ENCODE measurements at regions not wholly inside any gene's neighbourhood (a gene's known extent, or its start where the extent isn't known, plus 50 kb on each side); places are given as distances from the start of the nearest gene placed in this dataset.

DNA sequence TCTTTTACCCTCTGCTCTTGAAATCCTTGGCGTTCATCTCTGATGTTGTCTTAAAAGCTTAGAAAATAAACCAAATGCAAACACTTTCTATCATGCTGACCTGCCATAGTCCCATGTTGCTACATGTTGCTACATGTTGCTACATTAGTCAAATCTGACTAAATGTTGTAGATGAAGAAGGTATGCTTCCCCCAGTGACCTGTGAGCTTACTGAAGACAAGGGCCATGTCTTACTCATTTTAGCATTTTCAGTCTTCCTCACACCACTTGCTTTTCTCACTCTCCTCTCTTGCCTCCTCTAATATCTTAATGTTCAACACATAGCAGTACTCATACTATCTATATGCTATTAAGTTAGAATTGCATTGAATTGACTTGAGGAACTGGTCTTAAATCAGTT is 346.4 kb upstream of the MTNR1B start:
- DNase-seq (ENCODE audit: extremely low spot score): no peak
- ChIA-PET POLR2A (interaction anchor here (0.7 kb wide), 1 partner anchor 20 kb away, joined by 3 read pairs; no protein-coding TSS in a partner anchor), CTCF (no interaction called here)
- TF ChIP-seq NFRKB (IDR thresholded peaks at IDR 0.05) (no peak), SP1 (IDR thresholded peaks at IDR 0.05) (no peak), ZNF384 (IDR thresholded peaks at IDR 0.05) (no peak), ARNT (IDR thresholded peaks at IDR 0.05) (no peak), FOXM1 (IDR thresholded peaks at IDR 0.05; ENCODE audit: borderline replicate concordance) (no peak), BHLHE40 (IDR thresholded peaks at IDR 0.05; ENCODE audit: borderline replicate concordance) (no peak), LEF1 (IDR thresholded peaks at IDR 0.05; ENCODE audit: borderline replicate concordance) (no peak), TARDBP (IDR thresholded peaks at IDR 0.05) (no peak), FOXA1 (IDR thresholded peaks at IDR 0.05) (no peak), HDGF (IDR thresholded peaks at IDR 0.05; ENCODE audit: borderline replicate concordance) (no peak), L3MBTL2 (conservative IDR thresholded peaks at IDR 0.05) (no peak)
- TF ChIP-seq, protein P1, sequence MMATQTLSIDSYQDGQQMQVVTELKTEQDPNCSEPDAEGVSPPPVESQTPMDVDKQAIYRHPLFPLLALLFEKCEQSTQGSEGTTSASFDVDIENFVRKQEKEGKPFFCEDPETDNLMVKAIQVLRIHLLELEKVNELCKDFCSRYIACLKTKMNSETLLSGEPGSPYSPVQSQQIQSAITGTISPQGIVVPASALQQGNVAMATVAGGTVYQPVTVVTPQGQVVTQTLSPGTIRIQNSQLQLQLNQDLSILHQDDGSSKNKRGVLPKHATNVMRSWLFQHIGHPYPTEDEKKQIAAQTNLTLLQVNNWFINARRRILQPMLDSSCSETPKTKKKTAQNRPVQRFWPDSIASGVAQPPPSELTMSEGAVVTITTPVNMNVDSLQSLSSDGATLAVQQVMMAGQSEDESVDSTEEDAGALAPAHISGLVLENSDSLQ (IDR thresholded peaks at IDR 0.05): no peak

DNA sequence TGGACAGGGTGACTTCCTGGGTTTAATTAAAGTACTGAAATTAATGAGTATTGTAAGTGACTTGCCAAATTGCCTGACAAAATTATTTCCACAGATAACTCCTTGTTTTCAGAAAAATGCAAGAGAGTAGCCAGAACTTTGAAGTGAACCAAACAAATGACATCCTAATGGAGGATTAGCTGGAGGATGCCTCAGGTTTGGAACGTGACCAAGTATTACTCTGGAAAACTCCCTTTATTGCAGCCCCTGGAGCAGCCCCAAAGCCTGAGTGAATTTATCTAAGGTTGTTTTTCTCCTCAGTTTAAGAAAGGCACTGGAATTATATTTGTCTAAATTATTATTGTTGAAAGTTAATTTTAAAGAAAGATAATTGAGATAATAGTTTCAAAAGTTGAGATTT is 343.6 kb upstream of the MTNR1B start:
- TF ChIP-seq, protein P1 (IDR thresholded peaks at IDR 0.05): no peak
- no peak for TF ChIP-seq SUZ12 (IDR thresholded peaks at IDR 0.05)
- TF ChIP-seq SP1 (IDR thresholded peaks at IDR 0.05): no peak
- no peak for TF ChIP-seq ZNF384 (IDR thresholded peaks at IDR 0.05)
- TF ChIP-seq FOXK2 (IDR thresholded peaks at IDR 0.05): no peak
- TF ChIP-seq BHLHE40 (IDR thresholded peaks at IDR 0.05; ENCODE audit: borderline replicate concordance): no peak
- no peak for TF ChIP-seq FOXA1 (IDR thresholded peaks at IDR 0.05)
- ChIA-PET CTCF (no interaction called here), POLR2A (no interaction called here)
- DNase-seq (ENCODE audit: extremely low spot score): no peak

DNA sequence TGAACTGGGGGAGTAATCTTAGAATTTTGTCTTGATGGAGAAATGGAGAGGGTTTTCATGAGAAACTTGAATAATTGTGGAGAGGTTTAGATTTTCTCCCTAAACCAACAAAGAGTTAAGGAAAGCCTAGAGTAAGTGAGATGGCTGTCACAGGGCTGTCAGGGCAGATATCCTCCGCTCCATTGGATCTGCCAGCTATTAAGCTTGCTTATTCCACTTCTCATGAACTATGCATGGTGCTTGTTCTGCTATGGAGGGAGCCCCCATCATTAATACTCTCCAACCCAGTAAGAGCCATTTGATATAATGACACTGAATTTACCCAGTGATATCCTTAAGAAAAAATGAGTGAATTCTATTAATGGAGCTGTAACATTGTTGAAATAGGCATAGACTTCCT is 342.8 kb upstream of the MTNR1B start:
- ChIA-PET POLR2A (no interaction called here), CTCF (no interaction called here)
- DNase-seq (ENCODE audit: extremely low spot score): no peak
- no peak for TF ChIP-seq NFRKB (IDR thresholded peaks at IDR 0.05)
- no peak for TF ChIP-seq SP1 (IDR thresholded peaks at IDR 0.05)
- TF ChIP-seq HDGF (IDR thresholded peaks at IDR 0.05; ENCODE audit: borderline replicate concordance): no peak
- TF ChIP-seq CTBP1 (IDR thresholded peaks at IDR 0.05; ENCODE audit: borderline replicate concordance): no peak

DNA sequence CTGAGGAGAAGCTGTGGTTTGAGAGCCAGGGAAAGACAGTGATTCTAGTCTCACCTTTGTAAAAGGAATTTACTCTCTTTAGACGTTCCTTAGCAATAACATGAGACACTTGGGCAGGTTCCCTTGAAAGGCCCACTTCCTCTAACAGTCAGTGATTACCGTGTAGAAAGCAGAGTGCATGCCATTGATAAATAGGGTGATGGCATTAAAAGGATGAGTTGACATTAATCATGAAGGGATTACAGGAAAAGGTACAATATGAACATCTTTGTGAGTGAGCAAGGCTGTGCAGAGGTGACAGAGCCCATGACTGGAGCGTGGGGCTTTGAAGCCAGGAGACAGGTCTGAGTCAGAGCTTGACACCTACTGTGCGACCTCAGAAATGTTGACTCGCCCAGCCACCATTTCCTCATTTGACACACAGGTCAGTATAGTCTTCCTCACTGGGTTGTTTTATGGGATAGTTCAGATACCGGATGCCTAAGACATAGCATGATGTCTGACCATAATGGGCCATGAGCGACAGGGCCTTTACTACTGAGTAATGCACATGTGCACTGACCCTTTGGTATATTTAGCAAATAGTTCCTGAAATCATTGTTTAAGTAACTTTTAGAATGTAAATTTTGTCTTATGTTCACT is 341.7 kb upstream of the MTNR1B start:
- ChIA-PET POLR2A (no interaction called here), CTCF (no interaction called here)
- no peak for TF ChIP-seq SUZ12 (IDR thresholded peaks at IDR 0.05)
- TF ChIP-seq CTBP1 (IDR thresholded peaks at IDR 0.05; ENCODE audit: borderline replicate concordance): no peak
- no peak for TF ChIP-seq BHLHE40 (IDR thresholded peaks at IDR 0.05; ENCODE audit: borderline replicate concordance)
- no peak for TF ChIP-seq FOXK2 (IDR thresholded peaks at IDR 0.05)
- TF ChIP-seq FOXA1 (IDR thresholded peaks at IDR 0.05): no peak
- TF ChIP-seq HDGF (IDR thresholded peaks at IDR 0.05; ENCODE audit: borderline replicate concordance): no peak
- TF ChIP-seq NFRKB (IDR thresholded peaks at IDR 0.05): no peak
- no peak for TF ChIP-seq SP1 (IDR thresholded peaks at IDR 0.05)
- TF ChIP-seq ELF4 (IDR thresholded peaks at IDR 0.05): no peak
- no peak for TF ChIP-seq LEF1 (IDR thresholded peaks at IDR 0.05; ENCODE audit: borderline replicate concordance)
- TF ChIP-seq, protein P1 (IDR thresholded peaks at IDR 0.05): no peak
- TF ChIP-seq FOXM1 (IDR thresholded peaks at IDR 0.05; ENCODE audit: borderline replicate concordance): no peak
- no peak for TF ChIP-seq ZNF384 (IDR thresholded peaks at IDR 0.05)
- TF ChIP-seq ARNT (IDR thresholded peaks at IDR 0.05): no peak
- no peak for DNase-seq (ENCODE audit: extremely low spot score)

DNA sequence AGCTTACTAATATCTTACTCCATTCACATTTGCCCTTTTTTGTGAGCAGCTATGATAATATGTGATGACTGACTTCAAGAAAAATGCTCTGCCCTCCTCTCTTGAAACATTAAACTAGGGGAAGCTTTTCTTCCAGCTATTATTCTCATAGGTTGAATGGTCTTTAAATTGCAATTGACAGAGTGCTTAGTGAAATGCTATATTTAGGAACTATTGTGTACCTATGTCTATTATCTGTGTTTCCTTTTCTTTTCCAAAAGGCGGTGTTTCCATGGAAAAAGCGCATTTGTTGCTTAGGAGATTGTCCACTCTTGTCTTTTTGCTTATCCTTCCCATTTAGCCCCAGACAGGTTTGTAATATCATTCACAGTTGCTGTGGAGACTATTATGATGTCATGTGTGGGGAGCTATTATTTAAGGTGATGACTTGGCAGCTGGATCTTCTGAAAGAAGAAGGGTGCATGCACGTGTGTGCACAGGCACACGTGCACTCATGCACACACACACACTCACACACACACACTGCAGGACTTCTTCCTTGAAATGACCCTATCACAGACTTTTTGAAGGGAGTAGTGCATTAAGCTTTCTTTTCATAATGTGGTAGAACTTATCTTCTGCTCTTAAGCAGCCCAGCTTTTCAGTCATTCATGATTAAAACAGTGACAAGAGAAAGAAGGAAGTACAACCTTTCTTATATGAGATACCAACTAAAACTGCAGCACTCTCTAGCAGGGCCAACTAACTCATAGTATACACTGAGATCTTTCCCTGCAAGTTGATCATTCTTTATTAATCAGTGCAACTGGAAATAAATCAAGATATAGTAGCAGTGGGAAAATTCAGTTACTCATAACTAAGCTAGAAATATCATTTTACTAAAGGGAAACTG is 340.8 kb upstream of the MTNR1B start:
- TF ChIP-seq SUZ12 (IDR thresholded peaks at IDR 0.05): no peak
- TF ChIP-seq LEF1 (IDR thresholded peaks at IDR 0.05; ENCODE audit: borderline replicate concordance): no peak
- no peak for TF ChIP-seq ARNT (IDR thresholded peaks at IDR 0.05)
- no peak for TF ChIP-seq ZNF384 (IDR thresholded peaks at IDR 0.05)
- TF ChIP-seq TARDBP (IDR thresholded peaks at IDR 0.05): no peak
- no peak for TF ChIP-seq BHLHE40 (IDR thresholded peaks at IDR 0.05; ENCODE audit: borderline replicate concordance)
- no peak for TF ChIP-seq FOXM1 (IDR thresholded peaks at IDR 0.05; ENCODE audit: borderline replicate concordance)
- TF ChIP-seq SP1 (IDR thresholded peaks at IDR 0.05): no peak
- TF ChIP-seq, protein P1 (IDR thresholded peaks at IDR 0.05): no peak
- no peak for TF ChIP-seq NFRKB (IDR thresholded peaks at IDR 0.05)
- no peak for TF ChIP-seq CTBP1 (IDR thresholded peaks at IDR 0.05; ENCODE audit: borderline replicate concordance)
- TF ChIP-seq L3MBTL2 (conservative IDR thresholded peaks at IDR 0.05): no peak
- no peak for TF ChIP-seq FOXA1 (IDR thresholded peaks at IDR 0.05)
- TF ChIP-seq HDGF (IDR thresholded peaks at IDR 0.05; ENCODE audit: borderline replicate concordance): no peak
- DNase-seq (ENCODE audit: extremely low spot score): no peak
- ChIA-PET POLR2A (interaction anchor here (1.5 kb wide), 1 partner anchor 217 kb away, joined by 3 read pairs; no protein-coding TSS in a partner anchor), CTCF (no interaction called here)

Measured in HEK293T (cell line).